Neural crest cell (in vitro differentiated cells): ENCODE measurements at regions not wholly inside any gene's neighbourhood (a gene's known extent, or its start where the extent isn't known, plus 50 kb on each side); places are given as distances from the start of the nearest gene placed in this dataset.

Experiments
- DNase-seq: peaks from one replicate; pipeline ENCODE4 v3.0.0; 2021; ENCODE audit warnings: low read depth, mixed read lengths, low spot score
- H3K27ac Mint-ChIP-seq: one replicate; pipeline ENCODE4 v1.8.0; 2021; ENCODE audit warnings: mild to moderate bottlenecking, mixed read lengths; ENCODE audit not compliant: unreplicated experiment
- H3K27me3 Mint-ChIP-seq: 2 replicates; pipeline ENCODE4 v1.8.0; 2021; ENCODE audit warnings: low read depth, mild to moderate bottlenecking, mixed read lengths
- H3K36me3 Mint-ChIP-seq: 2 replicates; pipeline ENCODE4 v1.8.0; 2021; ENCODE audit warnings: low read depth, mild to moderate bottlenecking, mixed read lengths
- H3K4me1 Mint-ChIP-seq: 2 replicates; pipeline ENCODE4 v1.8.0; 2021; ENCODE audit warnings: mixed read lengths
- H3K4me3 Mint-ChIP-seq: one replicate; pipeline ENCODE4 v1.8.0; 2021; ENCODE audit warnings: mild to moderate bottlenecking, mixed read lengths
- H3K9me3 Mint-ChIP-seq: 2 replicates; pipeline ENCODE4 v1.8.0; 2021; ENCODE audit warnings: mixed read lengths
- TF ChIP-seq, protein P1 (sequence below): fragments of 200-600 bp; sonication (generic); conservative IDR thresholded peaks from 2 replicates; pipeline ENCODE4 v1.5.0; 2021; ENCODE audit warnings: antibody characterized with exemption, mild to moderate bottlenecking

DNA sequence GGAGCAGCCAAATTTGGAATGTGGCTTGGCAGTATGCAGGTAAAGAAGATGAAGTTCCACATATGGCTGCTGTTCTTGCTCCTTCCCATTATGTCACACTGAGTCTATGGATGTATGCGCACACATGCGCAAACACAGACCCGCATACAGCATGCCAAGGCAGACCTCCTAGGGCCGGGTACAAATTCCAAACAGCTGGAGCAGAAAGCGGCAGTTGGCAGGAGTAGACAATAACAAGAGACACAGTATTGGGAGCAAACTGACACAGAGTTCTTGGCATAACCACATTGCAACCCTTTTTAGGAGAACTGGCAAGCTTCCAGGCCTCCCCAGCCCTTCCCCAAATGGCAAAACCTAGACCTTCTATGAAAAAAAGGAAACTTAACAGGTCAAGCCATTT lies 268.9 kb downstream of the SP3 start:
- no peak overlapping the region for H3K27ac Mint-ChIP-seq
- peaks cover 9% of the 10 kb centered on the region for H3K9me3 Mint-ChIP-seq
- TF ChIP-seq, protein P1, sequence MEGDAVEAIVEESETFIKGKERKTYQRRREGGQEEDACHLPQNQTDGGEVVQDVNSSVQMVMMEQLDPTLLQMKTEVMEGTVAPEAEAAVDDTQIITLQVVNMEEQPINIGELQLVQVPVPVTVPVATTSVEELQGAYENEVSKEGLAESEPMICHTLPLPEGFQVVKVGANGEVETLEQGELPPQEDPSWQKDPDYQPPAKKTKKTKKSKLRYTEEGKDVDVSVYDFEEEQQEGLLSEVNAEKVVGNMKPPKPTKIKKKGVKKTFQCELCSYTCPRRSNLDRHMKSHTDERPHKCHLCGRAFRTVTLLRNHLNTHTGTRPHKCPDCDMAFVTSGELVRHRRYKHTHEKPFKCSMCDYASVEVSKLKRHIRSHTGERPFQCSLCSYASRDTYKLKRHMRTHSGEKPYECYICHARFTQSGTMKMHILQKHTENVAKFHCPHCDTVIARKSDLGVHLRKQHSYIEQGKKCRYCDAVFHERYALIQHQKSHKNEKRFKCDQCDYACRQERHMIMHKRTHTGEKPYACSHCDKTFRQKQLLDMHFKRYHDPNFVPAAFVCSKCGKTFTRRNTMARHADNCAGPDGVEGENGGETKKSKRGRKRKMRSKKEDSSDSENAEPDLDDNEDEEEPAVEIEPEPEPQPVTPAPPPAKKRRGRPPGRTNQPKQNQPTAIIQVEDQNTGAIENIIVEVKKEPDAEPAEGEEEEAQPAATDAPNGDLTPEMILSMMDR, result no peak
- H3K36me3 Mint-ChIP-seq, result no peaks in the 10 kb centered on the region
- H3K4me3 Mint-ChIP-seq, result no peak overlapping the region
- H3K27me3 Mint-ChIP-seq, result no peaks in the 10 kb centered on the region
- DNase-seq, result no peak
- no peaks in the 10 kb centered on the region for H3K4me1 Mint-ChIP-seq

DNA sequence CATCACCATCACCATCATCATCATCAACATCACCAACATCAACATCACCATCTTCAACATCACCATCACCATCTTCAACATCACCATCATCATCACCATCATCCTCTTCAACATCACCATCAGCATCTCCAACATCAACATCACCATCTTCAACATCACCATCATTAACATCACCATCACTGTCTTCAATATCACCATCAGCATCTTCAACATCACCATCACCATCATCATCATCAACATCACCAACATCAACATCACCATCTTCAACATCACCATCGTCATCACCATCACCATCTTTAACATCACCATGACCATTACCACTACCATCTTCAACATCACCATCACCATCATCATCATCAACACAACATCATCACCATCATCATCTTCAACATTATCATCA lies 267.2 kb downstream of the SP3 start:
- Mint-ChIP-seq H3K27me3 (no peaks in the 10 kb centered on the region), H3K4me3 (no peak overlapping the region), H3K36me3 (no peaks in the 10 kb centered on the region), H3K4me1 (no peaks in the 10 kb centered on the region), H3K27ac (no peak overlapping the region), H3K9me3 (peaks cover 9% of the 10 kb centered on the region)
- TF ChIP-seq, protein P1, result no peak
- DNase-seq, result no peak

DNA sequence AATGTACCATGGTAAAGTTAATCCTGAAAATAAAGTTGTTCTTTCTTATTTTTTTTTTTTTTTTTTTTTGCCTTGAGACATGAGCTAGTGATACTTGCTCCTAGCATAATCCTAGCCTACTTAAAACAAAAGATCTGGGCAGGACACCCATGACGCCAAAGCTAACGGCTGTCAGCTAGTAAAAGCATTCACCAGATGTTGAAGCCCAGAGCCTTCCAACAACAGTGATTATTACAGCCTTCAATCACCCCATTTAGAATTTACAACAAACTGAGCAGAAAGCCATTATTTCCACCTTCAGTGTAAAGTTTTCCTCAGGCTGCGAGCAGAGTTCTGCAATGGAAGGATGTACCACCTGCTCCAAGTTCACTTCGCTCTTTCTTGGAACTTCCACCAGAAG lies 259.5 kb downstream of the SP3 start:
- H3K4me1 Mint-ChIP-seq, result peaks cover 8% of the 10 kb centered on the region
- no peaks in the 10 kb centered on the region for H3K27me3 Mint-ChIP-seq
- H3K27ac Mint-ChIP-seq, result no peak overlapping the region
- no peak for DNase-seq
- no peak overlapping the region for H3K4me3 Mint-ChIP-seq
- TF ChIP-seq, protein P1, result no peak
- no peaks in the 10 kb centered on the region for H3K36me3 Mint-ChIP-seq
- H3K9me3 Mint-ChIP-seq, result no peaks in the 10 kb centered on the region

DNA sequence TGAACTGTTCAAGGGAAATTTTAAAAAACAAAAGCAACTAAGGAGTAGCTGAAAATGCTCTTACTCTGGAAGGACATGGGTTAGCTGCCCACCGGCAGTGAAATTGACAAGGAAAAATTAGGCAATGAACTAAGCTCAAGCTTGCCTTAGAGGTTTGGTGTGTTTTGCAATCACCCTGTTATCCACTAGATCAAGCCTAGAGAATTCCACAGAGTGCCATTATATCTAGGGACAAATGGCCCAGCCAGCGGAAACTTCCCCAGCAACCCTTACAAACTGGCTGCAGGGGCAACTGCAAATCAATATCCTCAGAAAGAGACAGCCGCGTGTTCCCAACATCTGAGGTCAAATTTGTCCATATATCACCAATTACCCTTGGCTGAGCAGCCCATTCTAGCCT lies 258.2 kb downstream of the SP3 start:
- Mint-ChIP-seq H3K4me3 (no peak overlapping the region), H3K9me3 (no peaks in the 10 kb centered on the region), H3K27ac (no peak overlapping the region), H3K27me3 (no peaks in the 10 kb centered on the region), H3K36me3 (no peaks in the 10 kb centered on the region), H3K4me1 (peaks cover 8% of the 10 kb centered on the region)
- DNase-seq, result no peak
- TF ChIP-seq, protein P1, result no peak

DNA sequence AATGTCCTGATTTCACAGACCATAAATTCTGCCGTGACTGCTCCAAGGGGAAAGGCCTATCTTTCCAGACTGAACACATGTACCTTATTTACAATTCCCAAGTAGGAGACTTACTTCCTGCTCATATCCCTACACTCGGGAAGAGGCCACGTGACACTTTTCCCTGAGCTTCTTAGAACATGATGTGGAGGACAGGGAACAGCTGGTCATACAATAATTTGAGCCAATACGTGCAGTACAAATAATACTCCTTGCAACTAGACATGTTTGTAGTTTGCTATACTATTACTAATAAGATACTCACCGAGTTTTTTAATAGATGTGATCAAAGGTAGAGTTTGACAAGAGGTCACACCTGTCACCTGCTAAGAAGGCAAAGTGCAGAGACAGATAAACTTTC lies 256.4 kb downstream of the SP3 start:
- Mint-ChIP-seq H3K9me3 (no peaks in the 10 kb centered on the region), H3K4me3 (no peak overlapping the region), H3K36me3 (no peaks in the 10 kb centered on the region), H3K27ac (no peak overlapping the region), H3K4me1 (peaks cover 8% of the 10 kb centered on the region), H3K27me3 (no peaks in the 10 kb centered on the region)
- TF ChIP-seq, protein P1, result no peak
- DNase-seq, result no peak

DNA sequence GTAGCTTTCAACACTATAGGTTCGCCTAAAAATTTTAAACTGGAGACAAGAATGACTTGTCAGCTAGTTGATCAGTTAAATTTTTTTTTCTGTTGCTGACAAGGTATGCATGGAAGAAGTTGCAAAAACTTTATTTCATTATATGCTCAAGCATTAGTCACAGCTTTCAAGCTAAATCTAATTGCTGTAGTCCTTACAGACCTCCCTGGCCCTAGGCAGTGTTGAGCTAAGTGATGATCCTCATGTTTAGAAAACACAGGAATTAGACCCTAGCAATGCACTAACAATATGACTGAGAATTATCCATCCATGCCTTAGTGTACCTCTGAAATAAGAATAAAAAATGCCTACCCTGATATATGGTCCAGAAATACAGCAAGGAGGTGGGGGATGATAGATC lies 253.4 kb downstream of the SP3 start:
- TF ChIP-seq, protein P1, result no peak
- H3K27me3 Mint-ChIP-seq, result no peaks in the 10 kb centered on the region
- no peak for DNase-seq
- H3K9me3 Mint-ChIP-seq, result peaks cover 3% of the 10 kb centered on the region
- H3K36me3 Mint-ChIP-seq, result no peaks in the 10 kb centered on the region
- no peak overlapping the region for H3K27ac Mint-ChIP-seq
- no peak overlapping the region for H3K4me3 Mint-ChIP-seq
- H3K4me1 Mint-ChIP-seq, result no peaks in the 10 kb centered on the region
